NCI-H146 treated with DMSO at 0.1 percent for 48 hours (cell line): ENCODE measurements at regions not wholly inside any gene's neighbourhood (a gene's known extent, or its start where the extent isn't known, plus 50 kb on each side); places are given as distances from the start of the nearest gene placed in this dataset.

Experiments used
- DNase-seq: peaks from one replicate; lab custom pipeline; 2025; ENCODE audit not compliant: unreplicated experiment; lab: John Stamatoyannopoulos, UW

DNA sequence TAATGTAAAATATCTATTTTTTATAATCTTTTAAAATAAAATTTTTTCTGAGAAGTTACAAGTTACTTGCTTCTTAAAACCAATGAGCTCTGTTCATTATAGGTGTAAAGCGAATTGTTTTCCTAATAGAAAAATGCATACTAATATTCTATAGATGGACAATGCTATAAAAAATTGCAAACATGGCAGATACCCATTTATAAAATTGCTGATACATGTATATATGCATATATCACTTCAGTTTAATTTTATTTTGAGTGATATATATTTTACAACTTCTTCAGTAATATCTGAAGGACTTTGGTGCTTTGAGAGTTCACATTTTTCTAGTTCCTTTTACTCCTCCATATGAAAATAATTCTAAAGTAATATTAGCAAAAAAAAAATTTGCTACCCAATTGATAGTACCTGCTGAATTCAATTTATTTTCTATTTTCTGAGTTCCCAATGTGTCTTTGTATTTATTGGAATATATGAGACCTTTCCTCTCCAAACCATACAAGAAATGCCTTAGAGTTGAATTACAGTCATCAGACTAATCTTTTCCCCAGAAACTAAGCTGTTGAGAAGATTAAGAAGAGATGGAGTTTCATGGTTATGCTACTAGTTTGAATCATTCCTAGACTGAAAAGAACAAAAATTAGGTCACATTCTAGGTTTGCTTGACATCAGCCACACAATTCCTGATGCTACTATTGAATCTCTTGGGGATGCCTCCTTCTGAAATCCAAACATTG, 1937.5 kb upstream of the SEL1L start:
- no peak for DNase-seq

GRCh38 chr14:83473416-83474235, 1940.0 kb upstream of the SEL1L start:
- DNase-seq, result no peak

DNA sequence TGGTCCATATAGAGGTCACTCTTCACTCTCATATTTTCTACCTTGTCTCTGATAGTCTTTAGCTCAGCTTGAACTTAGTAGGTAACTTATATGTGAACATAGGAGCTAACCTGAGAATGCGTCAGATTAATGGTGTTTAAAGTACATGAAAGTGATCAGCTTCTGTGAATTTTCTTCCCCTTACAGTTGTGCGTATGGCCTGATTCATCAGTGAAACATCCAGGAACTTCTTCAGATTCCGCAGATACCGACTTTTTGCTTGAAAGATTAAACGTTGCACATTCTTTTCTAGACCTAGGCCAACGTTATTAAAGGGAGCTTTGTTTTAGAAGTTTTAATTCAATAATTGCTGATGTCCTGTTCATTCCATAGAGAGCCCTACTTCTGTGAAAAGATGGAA, 1945.1 kb upstream of the SEL1L start:
- no peak for DNase-seq

DNA sequence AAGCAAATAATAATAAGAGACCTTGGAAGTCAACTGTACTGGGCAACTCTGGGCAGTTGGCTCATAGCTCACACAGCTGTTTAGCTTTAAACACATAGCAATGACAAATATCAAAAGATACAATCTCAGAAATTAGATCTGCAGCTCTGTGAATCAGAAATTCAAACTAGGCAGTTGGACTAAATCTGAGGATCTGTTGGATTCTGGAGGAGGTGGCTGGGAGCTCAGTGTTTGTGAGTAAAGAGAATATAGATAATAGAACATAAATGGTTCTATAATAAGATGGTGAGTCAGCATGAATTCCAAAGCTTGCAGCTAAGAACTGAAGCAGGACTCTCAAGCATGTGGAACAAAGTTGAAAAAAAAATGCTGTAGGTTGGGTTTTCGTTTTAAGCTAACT, 1949.4 kb upstream of the SEL1L start:
- no peak for DNase-seq

- no peak for DNase-seq
Observed at GRCh38 chr14:83485591-83485990, 1951.9 kb upstream of the SEL1L start.

GRCh38 chr14:83491091-83491490, 1957.4 kb upstream of the SEL1L start:
- peak; percentile 79 for DNase-seq

DNA sequence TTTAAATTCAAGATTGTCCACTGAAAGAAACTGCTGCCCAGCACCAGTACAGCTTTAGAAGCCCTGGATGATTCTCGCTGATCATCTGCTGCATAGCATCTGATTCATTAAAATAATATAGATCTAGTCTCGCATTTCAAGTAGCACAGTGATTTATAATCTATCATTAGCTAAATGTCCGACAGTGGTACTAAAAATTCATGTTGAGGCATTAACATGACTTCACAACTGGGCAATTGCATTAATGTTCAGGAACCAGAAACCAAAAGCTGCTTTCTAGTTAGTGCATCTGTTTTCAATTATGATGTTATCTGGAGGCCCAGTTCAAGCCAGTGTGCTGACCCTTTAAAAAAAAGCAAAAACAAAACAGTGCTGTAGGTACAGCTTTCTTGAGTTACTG, 1987.2 kb upstream of the SEL1L start:
- no peak for DNase-seq

DNA sequence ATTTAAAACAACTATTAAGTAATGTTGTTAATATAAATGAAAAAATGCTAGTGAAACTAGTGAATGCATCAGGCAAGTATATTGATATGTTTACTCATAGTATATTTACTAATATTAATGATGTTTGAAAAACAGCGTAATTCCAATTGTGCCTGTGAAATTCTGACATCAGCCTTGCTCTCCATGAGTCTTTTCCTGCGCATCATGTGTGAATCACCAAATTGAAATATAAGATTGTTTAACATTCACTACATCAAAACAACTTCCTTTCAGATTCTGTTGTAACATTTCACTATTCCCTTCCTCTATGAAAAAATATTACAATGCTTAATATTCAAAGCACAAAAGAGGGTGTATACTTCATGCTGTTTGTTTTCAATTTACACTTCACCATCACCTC, 1995.9 kb upstream of the SEL1L start:
- DNase-seq, result no peak

- no peak for DNase-seq
Observed at GRCh38 chr14:83533734-83534133, 1996.2 kb upstream of the FLRT2 start.

GRCh38 chr14:83534995-83535394, 1994.9 kb upstream of the FLRT2 start:
- no peak for DNase-seq

- DNase-seq, result no peak
Observed at GRCh38 chr14:83535444-83535843, 1994.5 kb upstream of the FLRT2 start.

DNA sequence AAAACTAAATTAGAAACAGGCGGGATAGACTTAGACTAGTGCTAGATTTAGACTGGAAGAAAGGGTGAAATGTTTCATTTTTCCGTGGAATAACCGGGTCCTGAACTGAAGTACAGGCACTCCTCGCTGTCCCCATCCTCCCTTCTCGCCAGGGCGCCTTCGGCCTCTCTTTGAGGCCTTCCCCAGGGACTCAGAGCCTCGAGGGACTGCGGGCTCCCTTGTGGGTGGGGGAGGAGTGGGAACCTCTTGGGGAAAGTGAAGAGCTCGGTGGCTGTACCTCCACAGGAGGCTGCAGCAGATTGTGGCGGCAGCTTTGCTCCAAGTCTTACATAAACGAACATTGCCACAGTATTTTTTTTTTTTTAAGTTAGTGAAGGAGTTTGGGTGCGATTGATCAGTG, 1988.8 kb upstream of the FLRT2 start:
- DNase-seq, result no peak

GRCh38 chr14:83548061-83548839, 1981.7 kb upstream of the FLRT2 start:
- DNase-seq, result no peak

- DNase-seq, result no peak
Observed at GRCh38 chr14:83556065-83556464, 1973.9 kb upstream of the FLRT2 start.

- no peak for DNase-seq
Observed at GRCh38 chr14:83556746-83557453, 1973.0 kb upstream of the FLRT2 start.

DNA sequence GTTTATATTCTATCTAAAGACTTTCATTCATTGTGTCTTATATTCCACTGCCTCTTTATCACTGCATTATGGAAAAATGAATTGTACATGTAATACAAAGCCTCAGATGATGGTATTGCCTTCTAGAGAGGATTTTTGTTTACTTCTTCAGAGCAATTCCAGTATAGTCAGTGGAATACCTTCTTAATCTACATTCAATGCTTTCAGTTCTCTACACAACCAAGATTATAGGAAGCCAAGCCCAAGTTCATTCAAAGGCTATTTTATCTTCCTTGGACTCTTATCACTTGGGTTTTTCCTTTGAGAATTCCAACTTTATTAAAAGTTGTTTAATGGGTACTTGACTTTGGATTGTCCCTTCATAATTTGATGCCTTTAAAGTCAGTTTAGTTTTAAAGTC, 1971.0 kb upstream of the FLRT2 start:
- no peak for DNase-seq

DNA sequence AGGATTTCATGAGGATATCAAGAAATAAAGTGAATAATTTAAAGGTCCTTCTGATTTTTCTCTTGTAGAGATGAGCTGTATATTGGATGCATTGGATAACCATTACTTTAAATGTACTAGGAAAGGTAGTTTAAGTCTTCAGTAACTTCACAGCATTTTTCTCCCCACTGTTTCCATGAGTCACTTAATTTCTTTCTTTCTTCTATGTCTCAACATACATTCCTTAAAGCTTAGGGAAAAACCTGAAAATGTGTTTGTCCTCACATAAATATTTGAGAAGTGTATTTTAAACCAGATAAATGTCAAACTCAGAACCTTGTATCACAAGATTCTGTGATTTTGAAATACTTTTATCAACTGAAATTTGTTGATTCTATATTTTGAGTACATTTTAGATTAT, 1970.2 kb upstream of the FLRT2 start:
- DNase-seq, result no peak

GRCh38 chr14:83561261-83561660, 1968.7 kb upstream of the FLRT2 start:
- DNase-seq, result no peak

DNA sequence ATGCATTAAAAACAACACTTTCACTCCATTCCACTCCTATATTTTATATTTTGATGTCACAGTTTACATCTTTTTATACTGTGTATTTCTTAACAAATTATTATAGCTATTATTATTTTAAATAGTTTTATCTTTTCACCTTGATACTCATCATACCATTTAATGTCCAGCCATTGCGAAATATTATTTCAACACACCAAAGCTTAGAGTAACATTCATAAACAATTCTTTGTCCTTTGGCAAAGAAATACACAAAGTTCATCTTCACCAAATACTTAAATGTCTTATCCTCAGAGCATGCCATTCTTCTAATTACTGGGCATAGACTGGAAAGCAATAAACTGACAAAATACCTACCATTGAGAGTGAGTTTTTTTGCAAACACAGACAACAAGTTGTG, 1963.4 kb upstream of the FLRT2 start:
- DNase-seq, result no peak

DNA sequence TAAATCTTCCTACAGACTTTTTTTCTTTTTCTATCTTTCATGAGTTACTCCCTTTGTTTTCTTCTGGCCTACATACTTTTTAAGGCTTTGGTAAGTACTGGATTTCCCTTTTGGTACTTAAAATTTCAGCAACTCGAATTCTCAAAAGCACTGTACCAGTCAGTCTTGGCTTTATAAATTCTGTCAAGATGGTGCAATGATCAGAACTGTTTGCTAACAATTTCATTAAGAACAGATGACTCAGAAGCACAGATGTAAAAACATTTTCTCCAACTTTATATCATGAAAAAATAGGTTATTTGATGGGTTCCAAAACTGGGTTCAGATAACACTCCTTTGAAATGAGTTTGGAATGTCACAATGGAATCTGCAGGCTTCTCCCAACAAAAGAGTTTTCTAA, 1961.8 kb upstream of the FLRT2 start:
- no peak for DNase-seq

- no peak for DNase-seq
Observed at GRCh38 chr14:83575301-83575700, 1954.6 kb upstream of the FLRT2 start.
